GM12875 (cell line): ENCODE measurements at regions not wholly inside any gene's neighbourhood (a gene's known extent, or its start where the extent isn't known, plus 50 kb on each side); places are given as distances from the start of the nearest gene placed in this dataset.

ENCODE experiments used
- H3K4me3 ChIP-seq: one replicate; pipeline ENCODE4 v1.5.1; 2011; ENCODE audit warnings: low read depth, low read length, control low read depth
- TF ChIP-seq, protein P1 (sequence below): IDR thresholded peaks from 2 replicates; pipeline ENCODE4 v1.5.1; 2011; ENCODE audit warnings: low read depth, mild to moderate bottlenecking, control low read depth, inconsistent platforms, low read length, moderate library complexity, borderline replicate concordance; ENCODE audit not compliant: insufficient read depth

GRCh38 chr6:139705284-139705683 lies 330.8 kb upstream of the CITED2 start:
- no peak overlapping the region for H3K4me3 ChIP-seq
- TF ChIP-seq, protein P1, sequence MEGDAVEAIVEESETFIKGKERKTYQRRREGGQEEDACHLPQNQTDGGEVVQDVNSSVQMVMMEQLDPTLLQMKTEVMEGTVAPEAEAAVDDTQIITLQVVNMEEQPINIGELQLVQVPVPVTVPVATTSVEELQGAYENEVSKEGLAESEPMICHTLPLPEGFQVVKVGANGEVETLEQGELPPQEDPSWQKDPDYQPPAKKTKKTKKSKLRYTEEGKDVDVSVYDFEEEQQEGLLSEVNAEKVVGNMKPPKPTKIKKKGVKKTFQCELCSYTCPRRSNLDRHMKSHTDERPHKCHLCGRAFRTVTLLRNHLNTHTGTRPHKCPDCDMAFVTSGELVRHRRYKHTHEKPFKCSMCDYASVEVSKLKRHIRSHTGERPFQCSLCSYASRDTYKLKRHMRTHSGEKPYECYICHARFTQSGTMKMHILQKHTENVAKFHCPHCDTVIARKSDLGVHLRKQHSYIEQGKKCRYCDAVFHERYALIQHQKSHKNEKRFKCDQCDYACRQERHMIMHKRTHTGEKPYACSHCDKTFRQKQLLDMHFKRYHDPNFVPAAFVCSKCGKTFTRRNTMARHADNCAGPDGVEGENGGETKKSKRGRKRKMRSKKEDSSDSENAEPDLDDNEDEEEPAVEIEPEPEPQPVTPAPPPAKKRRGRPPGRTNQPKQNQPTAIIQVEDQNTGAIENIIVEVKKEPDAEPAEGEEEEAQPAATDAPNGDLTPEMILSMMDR = no peak

DNA sequence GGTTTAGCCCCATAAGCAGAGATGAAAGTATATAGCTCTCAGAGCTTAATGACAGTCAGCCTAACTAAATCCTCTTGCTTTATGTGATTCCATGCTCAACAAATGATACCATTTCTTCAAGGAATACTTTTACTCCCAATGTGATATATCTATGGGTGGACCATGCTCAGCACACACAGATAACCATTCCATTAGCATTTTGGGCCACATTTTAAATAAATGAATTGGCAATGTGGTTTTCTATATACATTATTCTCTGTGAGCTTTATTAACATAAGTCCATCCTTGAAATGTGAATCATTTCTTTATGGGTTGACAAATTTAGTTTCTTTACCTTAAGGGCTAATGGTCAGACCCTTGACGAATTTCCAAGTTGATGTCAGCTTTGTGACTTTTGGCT lies 329.3 kb upstream of the CITED2 start:
- H3K4me3 ChIP-seq = no peak overlapping the region

DNA sequence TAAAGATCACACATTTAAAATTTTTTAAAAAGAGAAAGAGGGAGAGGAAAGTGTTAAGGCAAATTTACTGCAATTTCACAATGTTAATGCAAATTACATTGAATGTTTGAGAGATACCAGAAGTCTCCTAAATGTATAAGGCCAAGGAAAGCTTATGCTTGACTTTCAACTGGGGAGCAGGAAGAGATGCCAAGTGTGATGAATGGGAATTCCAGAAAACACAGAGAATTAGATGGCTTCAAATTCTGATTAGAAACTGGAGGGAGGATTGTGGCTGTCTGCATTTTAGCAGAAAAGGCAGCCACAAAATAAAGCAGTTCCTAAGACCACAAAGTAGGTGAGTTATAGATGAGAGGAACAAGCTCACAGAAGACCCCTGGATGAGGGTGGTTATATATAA lies 328.3 kb upstream of the CITED2 start:
- H3K4me3 ChIP-seq = no peak overlapping the region
- TF ChIP-seq, protein P1 = no peak

More for the DNA sequence above, 329.3 kb upstream of the CITED2 start:
- TF ChIP-seq, protein P1 = no peak

DNA sequence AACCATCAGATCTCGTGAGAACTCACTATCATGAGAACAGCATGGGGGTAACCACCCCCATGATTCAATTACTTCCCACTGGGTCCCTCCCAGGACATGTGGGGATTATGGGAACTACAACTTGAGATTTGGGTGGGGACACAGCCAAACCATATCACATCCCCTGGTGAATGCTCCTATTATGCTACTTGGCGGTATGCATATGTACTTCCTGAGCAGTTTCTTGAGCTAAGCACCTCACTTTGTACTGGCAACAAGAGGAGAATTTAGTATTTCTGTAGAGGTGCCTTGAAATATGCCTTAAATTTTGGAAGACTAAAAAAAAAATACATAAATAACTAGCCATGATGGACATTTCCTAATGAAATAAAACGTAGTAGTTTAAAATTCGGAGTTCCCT lies 327.2 kb upstream of the CITED2 start:
- TF ChIP-seq, protein P1 = no peak
- no peak overlapping the region for H3K4me3 ChIP-seq

- H3K4me3 ChIP-seq = no peak overlapping the region
Observed at GRCh38 chr6:139701003-139701402, 326.6 kb upstream of the CITED2 start.

GRCh38 chr6:139699911-139700310 lies 325.5 kb upstream of the CITED2 start:
- no peak overlapping the region for H3K4me3 ChIP-seq
- TF ChIP-seq, protein P1 = no peak

More at GRCh38 chr6:139701003-139701402, 326.6 kb upstream of the CITED2 start:
- TF ChIP-seq, protein P1 = no peak

DNA sequence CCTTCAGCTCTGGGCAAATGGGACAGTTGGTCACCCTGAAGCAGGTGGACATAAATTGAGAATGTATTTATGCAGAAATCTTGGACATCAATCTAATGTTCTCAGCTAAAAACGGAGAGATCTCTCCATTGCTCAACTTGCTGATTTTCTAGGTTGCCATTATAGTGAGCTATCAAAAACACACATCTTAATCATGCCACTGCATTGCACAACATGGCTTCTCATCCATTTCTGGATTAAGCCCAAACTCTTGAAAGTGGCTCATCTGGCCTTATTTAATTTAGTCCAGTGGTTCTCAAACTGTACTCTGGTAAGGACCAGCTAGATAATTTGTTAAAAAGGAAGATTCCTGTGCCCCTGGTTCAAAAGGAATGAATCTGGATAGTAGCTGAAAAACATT lies 324.9 kb upstream of the CITED2 start:
- TF ChIP-seq, protein P1 = no peak
- H3K4me3 ChIP-seq = no peak overlapping the region
